Ovary (tissue), 7 donors: ENCODE measurements at regions not wholly inside any gene's neighbourhood (a gene's known extent, or its start where the extent isn't known, plus 50 kb on each side); places are given as distances from the start of the nearest gene placed in this dataset.

ENCODE experiments used
- DNase-seq, 5 donors: peaks; one replicate each; pipeline ENCODE4 v3.0.0-alpha.2; 2019 to 2020
- H3K27ac ChIP-seq, 2 donors: fragments of 200-600 bp; one replicate each; pipeline versions ENCODE4 v1.5.1 to v1.8.0; 2019 to 2022
- H3K27me3 ChIP-seq: fragments of 200-600 bp; one replicate; pipeline ENCODE4 v1.8.0; 2022
- H3K36me3 ChIP-seq: fragments of 200-600 bp; sonication (generic); one replicate; pipeline ENCODE4 v1.5.1; 2019
- H3K4me1 ChIP-seq: one replicate; pipeline ENCODE4 v1.8.1; 2013; ENCODE audit warnings: mild to moderate bottlenecking, moderate library complexity; ENCODE audit not compliant: insufficient read depth
- H3K4me3 ChIP-seq: fragments of 200-600 bp; sonication (generic); one replicate; pipeline ENCODE4 v1.5.1; 2017
- H3K9me3 ChIP-seq, 2 donors: fragments of 200-600 bp in 1 of 2; sonication (generic) in 1 of 2; one replicate each; pipeline versions ENCODE4 v1.5.1 to v1.8.1; 2013 to 2019; ENCODE audit warnings: mild to moderate bottlenecking in 1 of 2, moderate library complexity in 1 of 2
- EP300 ChIP-seq: sonication (generic); formaldehyde crosslinking; IDR thresholded peaks from one replicate; pipeline ENCODE4 v1.6.1; 2017; ENCODE audit warnings: antibody characterized with exemption
- POLR2A ChIP-seq: fragments of 450-650 bp; IDR thresholded peaks from one replicate; pipeline ENCODE4 v1.6.1; 2017; ENCODE audit warnings: antibody characterized with exemption, mild to moderate bottlenecking, moderate library complexity
- WGBS, 3 donors: extraction: QIAGEN DNeasy Blood & Tissue Kit in 1 of 3; methylation state at CpG; one replicate each; pipeline versions ENCODE4 v1.1.5 to v1.1.7; 2013 to 2017; 5-methylcytosine and 5-hydroxymethylcytosine counted together
- intact Hi-C, 4 donors: fragments of 100-400 bp; cut with DNase I; formaldehyde crosslinking; loops; one replicate each; pipeline versions ENCODE4 v1.11.0 to v1.15.1; 2022 to 2023
- TF ChIP-seq, protein P1 (sequence below), 3 donors: fragments of 450-650 bp in 2 of 3; fragments of 200-600 bp in 1 of 3; IDR thresholded peaks; one replicate each; pipeline versions ENCODE4 v1.5.1 to v1.8.0; 2016 to 2022; ENCODE audit warnings: antibody characterized with exemption in 3 of 3, mild to moderate bottlenecking in 1 of 3
- donor health status: DM: no; HTN: no; CAD: no; lungs with moderate emphysema.
- donor health status: DM: no; HTN: no; CAD: no.
- donor health status: Bipolar disorder and iron deficiency.
- donor health status: DM: no; HTN: no; CAD: no.
- donor health status: DM: yes; HTN: yes; CAD: no.

DNA sequence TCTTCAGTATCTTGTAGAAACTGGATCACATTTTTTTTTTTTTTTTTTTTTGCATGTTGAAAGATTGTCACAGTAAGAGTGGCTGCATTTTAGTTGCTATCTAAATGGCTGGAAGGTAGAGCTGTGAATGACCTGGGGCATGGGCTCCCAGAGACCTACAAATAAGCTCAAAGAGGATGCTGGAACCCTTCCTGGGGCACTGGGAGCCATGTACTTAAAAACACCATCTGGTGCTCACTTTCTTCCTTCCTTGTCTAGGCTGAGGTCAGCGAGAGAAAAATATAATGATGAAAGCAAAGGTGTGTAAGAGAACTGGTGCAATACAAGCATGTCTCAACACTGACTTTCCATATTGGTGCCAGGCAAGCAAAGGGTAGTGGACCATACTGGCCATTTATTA is 323.9 kb downstream of the SV2B start:
- no peak for TF ChIP-seq POLR2A
- no peak overlapping the region for H3K27ac ChIP-seq
- intact Hi-C loops: no loop called here
- H3K9me3 ChIP-seq: no peaks in the 10 kb centered on the region
- no peak overlapping the region for H3K4me3 ChIP-seq
- no peaks in the 10 kb centered on the region for H3K4me1 ChIP-seq
- no peaks in the 10 kb centered on the region for H3K27me3 ChIP-seq
- no peaks in the 10 kb centered on the region for H3K36me3 ChIP-seq
- 68 to 94% (median 83%) methylated on average over 1 of the region's 1 CpG for whole genome bisulfite sequencing, 3 donors
- DNase-seq: no peak

DNA sequence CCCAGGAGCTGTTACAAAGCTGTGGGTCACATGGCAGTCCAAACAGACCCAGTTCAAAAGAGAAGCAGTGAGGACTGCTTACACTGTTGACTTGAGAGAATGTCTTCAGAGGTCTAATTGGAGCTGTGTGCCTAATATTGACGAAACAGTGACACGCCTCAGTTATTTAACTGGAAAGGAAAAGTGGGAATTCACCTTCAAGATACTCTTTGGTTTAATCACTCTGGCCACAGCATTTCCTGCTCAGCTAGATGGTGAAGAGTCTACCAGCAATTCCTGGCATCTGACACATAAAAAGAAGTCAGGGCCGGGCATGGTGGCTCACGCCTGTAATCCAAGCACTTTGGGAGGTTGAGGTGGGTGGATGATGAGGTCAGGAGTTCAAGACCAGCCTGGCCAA is 326.4 kb downstream of the SV2B start:
- TF ChIP-seq, protein P1, sequence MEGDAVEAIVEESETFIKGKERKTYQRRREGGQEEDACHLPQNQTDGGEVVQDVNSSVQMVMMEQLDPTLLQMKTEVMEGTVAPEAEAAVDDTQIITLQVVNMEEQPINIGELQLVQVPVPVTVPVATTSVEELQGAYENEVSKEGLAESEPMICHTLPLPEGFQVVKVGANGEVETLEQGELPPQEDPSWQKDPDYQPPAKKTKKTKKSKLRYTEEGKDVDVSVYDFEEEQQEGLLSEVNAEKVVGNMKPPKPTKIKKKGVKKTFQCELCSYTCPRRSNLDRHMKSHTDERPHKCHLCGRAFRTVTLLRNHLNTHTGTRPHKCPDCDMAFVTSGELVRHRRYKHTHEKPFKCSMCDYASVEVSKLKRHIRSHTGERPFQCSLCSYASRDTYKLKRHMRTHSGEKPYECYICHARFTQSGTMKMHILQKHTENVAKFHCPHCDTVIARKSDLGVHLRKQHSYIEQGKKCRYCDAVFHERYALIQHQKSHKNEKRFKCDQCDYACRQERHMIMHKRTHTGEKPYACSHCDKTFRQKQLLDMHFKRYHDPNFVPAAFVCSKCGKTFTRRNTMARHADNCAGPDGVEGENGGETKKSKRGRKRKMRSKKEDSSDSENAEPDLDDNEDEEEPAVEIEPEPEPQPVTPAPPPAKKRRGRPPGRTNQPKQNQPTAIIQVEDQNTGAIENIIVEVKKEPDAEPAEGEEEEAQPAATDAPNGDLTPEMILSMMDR (IDR thresholded peaks at IDR 0.05): no peak
- TF ChIP-seq POLR2A: no peak
- no peak for TF ChIP-seq EP300
- 75 to 81% (median 80%) methylated on average over 3 to 4 of the region's 4 CpGs for WGBS, 3 donors
- Histone ChIP-seq H3K9me3 (no peaks in the 10 kb centered on the region), H3K4me3 (no peak overlapping the region), H3K36me3 (no peaks in the 10 kb centered on the region), H3K27ac (no peak overlapping the region), H3K4me1 (no peaks in the 10 kb centered on the region), H3K27me3 (no peaks in the 10 kb centered on the region)
- intact Hi-C loops: no loop called here
- DNase-seq: no peak

DNA sequence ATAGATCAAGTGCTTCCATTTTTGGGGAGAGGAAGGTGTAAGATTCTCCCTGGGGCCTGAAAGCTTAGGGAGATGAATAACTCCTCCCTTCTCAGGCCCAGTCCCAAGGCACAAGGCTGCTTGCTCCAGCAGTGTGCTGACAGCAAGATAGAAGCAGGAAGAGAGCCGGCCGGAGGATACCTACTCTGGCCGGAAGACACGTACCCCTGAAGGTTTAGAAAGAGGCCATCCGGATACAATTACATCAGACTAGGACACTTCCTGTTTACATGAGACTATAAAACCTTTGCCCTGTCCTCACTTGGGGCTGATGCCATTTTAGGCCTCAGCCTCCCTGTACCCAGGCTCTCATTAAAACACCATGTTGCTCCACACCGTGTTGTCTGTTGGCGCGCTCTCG is 329.9 kb downstream of the SV2B start:
- no peak for DNase-seq
- Histone ChIP-seq H3K27me3 (no peaks in the 10 kb centered on the region), H3K4me1 (no peaks in the 10 kb centered on the region), H3K4me3 (no peak overlapping the region), H3K9me3 (no peaks in the 10 kb centered on the region), H3K36me3 (no peaks in the 10 kb centered on the region), H3K27ac (no peak overlapping the region)
- 85 to 90% (median 89%) methylated on average over 9 of the region's 9 CpGs for WGBS, 3 donors
- TF ChIP-seq POLR2A (no peak), EP300 (no peak)
- TF ChIP-seq, protein P1 (IDR thresholded peaks at IDR 0.05): no peak
- intact Hi-C loops: no loop called here

DNA sequence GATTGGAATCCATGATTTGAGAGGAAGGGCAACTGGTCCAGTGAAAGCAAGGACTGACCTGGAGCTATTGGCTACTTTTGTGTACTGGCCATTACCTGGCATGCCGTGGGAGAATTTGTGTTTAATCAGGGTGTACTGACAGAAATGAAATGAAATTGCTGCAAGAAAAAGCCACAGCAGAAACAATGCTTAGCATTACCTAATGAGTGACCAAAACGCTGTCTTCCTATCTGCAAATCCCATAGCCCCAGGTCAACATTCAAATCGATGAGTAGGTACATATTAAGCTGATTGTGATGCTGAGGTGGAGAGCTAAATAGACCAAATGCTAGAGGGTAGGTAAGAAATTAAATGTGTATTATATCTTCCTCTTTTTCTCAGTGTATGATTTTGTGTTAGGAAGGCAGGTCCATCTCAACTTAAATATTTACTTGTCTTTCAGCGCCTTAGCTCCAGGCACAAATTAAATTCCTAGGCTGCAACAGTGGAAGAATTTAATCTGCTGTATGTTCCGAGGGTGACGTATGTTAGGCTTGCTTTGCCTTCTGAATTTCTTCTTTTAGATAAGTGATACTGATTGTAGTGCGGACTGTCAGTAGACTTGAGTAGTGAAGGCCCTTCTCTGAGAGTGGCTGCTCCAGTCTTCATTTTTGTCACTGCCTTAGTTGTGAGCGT is 331.1 kb downstream of the SV2B start:
- Histone ChIP-seq H3K4me1 (no peaks in the 10 kb centered on the region), H3K9me3 (no peaks in the 10 kb centered on the region), H3K27me3 (no peaks in the 10 kb centered on the region), H3K27ac (no peak overlapping the region), H3K4me3 (no peak overlapping the region), H3K36me3 (no peaks in the 10 kb centered on the region)
- TF ChIP-seq EP300 (no peak), POLR2A (no peak)
- TF ChIP-seq, protein P1 (IDR thresholded peaks at IDR 0.05): no peak
- intact Hi-C loops: no loop called here
- DNase-seq: no peak
- WGBS, 3 donors: 83 to 87% (median 86%) methylated on average over 8 of the region's 8 CpGs

DNA sequence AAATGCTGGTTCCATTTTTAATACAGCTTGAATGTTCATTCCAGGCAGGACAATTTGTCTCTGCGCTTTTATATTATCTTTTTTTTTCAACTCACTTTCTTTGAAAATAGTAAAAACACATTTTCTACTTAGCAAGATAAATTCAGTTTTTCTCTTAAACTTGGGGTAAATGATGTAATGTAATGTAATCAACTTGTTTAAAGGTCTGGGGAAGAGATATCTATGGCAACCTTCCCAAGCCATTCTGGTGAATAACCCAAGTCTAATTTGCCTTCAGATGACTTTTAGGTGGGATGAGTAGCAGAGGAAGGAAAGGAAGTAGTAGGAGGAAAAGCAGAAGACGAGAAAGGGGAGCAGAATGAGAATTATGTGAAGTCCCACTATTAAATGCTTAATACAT is 335.1 kb downstream of the SV2B start:
- Histone ChIP-seq H3K36me3 (no peaks in the 10 kb centered on the region), H3K9me3 (no peaks in the 10 kb centered on the region), H3K27me3 (no peaks in the 10 kb centered on the region), H3K27ac (no peak overlapping the region), H3K4me1 (no peaks in the 10 kb centered on the region), H3K4me3 (no peak overlapping the region)
- no peak for TF ChIP-seq POLR2A
- WGBS, 3 donors: 61 to 78% (median 66%) methylated on average over 2 of the region's 2 CpGs
- DNase-seq: no peak
- intact Hi-C loops: no loop called here
